Esophagus squamous epithelium (tissue), 5 donors: ENCODE measurements at regions not wholly inside any gene's neighbourhood (a gene's known extent, or its start where the extent isn't known, plus 50 kb on each side); places are given as distances from the start of the nearest gene placed in this dataset.
"Not testable (repeated sequence)": the region's sequence is repeated elsewhere in the genome, so short reads cannot be mapped to it uniquely, and the experiment has no call there.

Experiments used
- DNase-seq: peaks from one replicate; lab custom pipeline; 2025; lab: John Stamatoyannopoulos, UW
- H3K27ac ChIP-seq, 4 donors: fragments of 200-600 bp; sonication (generic); one replicate each; pipeline ENCODE4 v1.5.1; 2016 to 2019; ENCODE audit warnings: mild to moderate bottlenecking in 1 of 4
- H3K27me3 ChIP-seq, 4 donors: fragments of 200-600 bp; sonication (generic); 1 replicate in 3 of 4; 2 replicates in 1 of 4; pipeline versions ENCODE4 v1.5.1 to v1.6.0; 2017 to 2021; ENCODE audit warnings: antibody characterized with exemption in 1 of 4
- H3K36me3 ChIP-seq, 3 donors: fragments of 200-600 bp; sonication (generic); one replicate each; pipeline ENCODE4 v1.5.1; 2016 to 2019
- H3K4me1 ChIP-seq, 3 donors: fragments of 200-600 bp; sonication (generic); one replicate each; pipeline ENCODE4 v1.5.1; 2017 to 2019
- H3K4me3 ChIP-seq, 4 donors: fragments of 200-600 bp; sonication (generic); 1 replicate in 3 of 4; 2 replicates in 1 of 4; pipeline ENCODE4 v1.5.1; 2016 to 2019; ENCODE audit warnings: mild to moderate bottlenecking in 2 of 4, moderate library complexity in 1 of 4
- H3K9me3 ChIP-seq, 3 donors: fragments of 200-600 bp; sonication (generic); one replicate each; pipeline ENCODE4 v1.5.1; 2016 to 2019
- CTCF ChIP-seq, 6 experiments: fragments of 450-650 bp in 4 of 6; fragments of 200-600 bp in 2 of 6; sonication (generic) in 2 of 6; IDR thresholded peaks; one replicate each; pipeline ENCODE4 v1.5.1; 2016 to 2019; ENCODE audit warnings: antibody characterized with exemption in 6 of 6, mild to moderate bottlenecking in 4 of 6, moderate library complexity in 4 of 6
- POLR2A ChIP-seq, 4 donors: fragments of 450-650 bp; IDR thresholded peaks; one replicate each; pipeline ENCODE4 v1.6.1; 2017; ENCODE audit warnings: antibody characterized with exemption in 4 of 4, mild to moderate bottlenecking in 4 of 4, moderate library complexity in 3 of 4
- WGBS, 2 donors: methylation state at CpG; one replicate each; pipeline ENCODE4 v1.1.5; 2018; 5-methylcytosine and 5-hydroxymethylcytosine counted together
- intact Hi-C: fragments of 100-400 bp; cut with DNase I; formaldehyde crosslinking; loops from one replicate; pipeline ENCODE4 v1.15.0; 2022
- donor health status: DM: yes; HTN: yes; CAD: no.

- TF ChIP-seq CTCF (IDR thresholded peaks at IDR 0.05): no peak
- no peak for TF ChIP-seq POLR2A (IDR thresholded peaks at IDR 0.05)
- Histone ChIP-seq H3K27ac (no peak overlapping the region), H3K4me3 (no peak overlapping the region), H3K27me3 (no peaks in the 10 kb centered on the region), H3K36me3 (peaks cover 0 to 15% (median 0%) of the 10 kb centered on the region in 3 donors), H3K9me3 (peaks cover 0 to 14% (median 0%) of the 10 kb centered on the region in 3 donors), H3K4me1 (no peaks in the 10 kb centered on the region)
- DNase-seq: no peak
- intact Hi-C loops: no loop called here
- WGBS, 2 donors: 80% methylated on average over 1 of the region's 3 CpGs; no CpG with 5 or more reads in 1 of the 2 donors
Observed at GRCh38 chrX:74104356-74105015, 199.5 kb upstream of the ZCCHC13 start.

GRCh38 chrX:74098407-74098806 is 205.6 kb upstream of the ZCCHC13 start:
- no CpG with 5 or more reads among the region's 31 CpGs for WGBS, 2 donors
- H3K36me3 ChIP-seq, H3K4me3 ChIP-seq, H3K27me3 ChIP-seq, DNase-seq, H3K27ac ChIP-seq, H3K4me1 ChIP-seq, intact Hi-C loops, H3K9me3 ChIP-seq: not testable (repeated sequence)

- H3K9me3 ChIP-seq: peaks cover 0 to 15% (median 0%) of the 10 kb centered on the region in 3 donors
- H3K27me3 ChIP-seq: peaks cover 0 to 5% (median 0%) of the 10 kb centered on the region in 4 donors
- DNase-seq: no peak
- TF ChIP-seq CTCF (IDR thresholded peaks at IDR 0.05) (no peak), POLR2A (IDR thresholded peaks at IDR 0.05) (no peak)
- intact Hi-C loops: no loop called here
- H3K27ac ChIP-seq: no peak overlapping the region
- WGBS, 2 donors: 27 to 55% methylated on average over 3 of the region's 3 CpGs
- H3K36me3 ChIP-seq: no peaks in the 10 kb centered on the region
- no peaks in the 10 kb centered on the region for H3K4me1 ChIP-seq
- H3K4me3 ChIP-seq: no peak overlapping the region
Observed at GRCh38 chrX:74090049-74090448, 213.9 kb upstream of the ZCCHC13 start.

GRCh38 chrX:74085642-74086236 is 218.2 kb upstream of the ZCCHC13 start:
- Histone ChIP-seq H3K9me3 (peaks cover 0 to 15% (median 0%) of the 10 kb centered on the region in 3 donors), H3K27me3 (no peaks in the 10 kb centered on the region), H3K27ac (no peak overlapping the region), H3K36me3 (no peaks in the 10 kb centered on the region), H3K4me1 (no peaks in the 10 kb centered on the region), H3K4me3 (no peak overlapping the region)
- intact Hi-C loops: no loop called here
- WGBS, 2 donors: no CpG with 5 or more reads among the region's 1 CpG
- DNase-seq: no peak
- TF ChIP-seq POLR2A (IDR thresholded peaks at IDR 0.05): no peak

- Histone ChIP-seq H3K36me3 (no peaks in the 10 kb centered on the region), H3K4me1 (no peaks in the 10 kb centered on the region), H3K27me3 (no peaks in the 10 kb centered on the region), H3K4me3 (no peak overlapping the region), H3K27ac (no peak overlapping the region), H3K9me3 (peaks cover 0 to 6% (median 0%) of the 10 kb centered on the region in 3 donors)
- intact Hi-C loops: no loop called here
- DNase-seq: no peak
- TF ChIP-seq POLR2A (IDR thresholded peaks at IDR 0.05) (no peak), CTCF (IDR thresholded peaks at IDR 0.05) (no peak)
Observed at GRCh38 chrX:74080165-74080564, 223.8 kb upstream of the ZCCHC13 start.

GRCh38 chrX:74065831-74066390 is 213.4 kb upstream of the XIST start:
- no peaks in the 10 kb centered on the region for H3K4me1 ChIP-seq
- no peak overlapping the region for H3K4me3 ChIP-seq
- no peaks in the 10 kb centered on the region for H3K27me3 ChIP-seq
- WGBS, 2 donors: 93 to 95% methylated on average over 10 to 22 of the region's 27 CpGs
- no peak overlapping the region for H3K27ac ChIP-seq
- TF ChIP-seq CTCF (IDR thresholded peaks at IDR 0.05): no peak
- no peak for TF ChIP-seq POLR2A (IDR thresholded peaks at IDR 0.05)
- H3K9me3 ChIP-seq: peaks cover 0 to 5% (median 0%) of the 10 kb centered on the region in 3 donors
- H3K36me3 ChIP-seq: no peaks in the 10 kb centered on the region
- intact Hi-C loops: no loop called here
- DNase-seq: no peak
